Adrenal gland (tissue), 5 donors: ENCODE measurements at regions not wholly inside any gene's neighbourhood (a gene's known extent, or its start where the extent isn't known, plus 50 kb on each side); places are given as distances from the start of the nearest gene placed in this dataset.

Source experiments
- POLR2A ChIP-seq, 2 donors: fragments of 450-650 bp; IDR thresholded peaks; one replicate each; pipeline ENCODE4 v1.6.1; 2017; ENCODE audit warnings: antibody characterized with exemption in 2 of 2, mild to moderate bottlenecking in 2 of 2, moderate library complexity in 1 of 2
- TF ChIP-seq, protein P1 (sequence below), 6 experiments: fragments of 450-650 bp in 4 of 6; fragments of 200-600 bp in 2 of 6; sonication (generic) in 1 of 6; IDR thresholded peaks; 1 replicate in 5 of 6; 2 replicates in 1 of 6; pipeline versions ENCODE4 v1.5.1 to v1.8.0; 2016 to 2021; ENCODE audit warnings: antibody characterized with exemption in 6 of 6, mild to moderate bottlenecking in 2 of 6, moderate library complexity in 1 of 6
- donor health status: DM: no; HTN: no; CAD: no.

- TF ChIP-seq, protein P1, sequence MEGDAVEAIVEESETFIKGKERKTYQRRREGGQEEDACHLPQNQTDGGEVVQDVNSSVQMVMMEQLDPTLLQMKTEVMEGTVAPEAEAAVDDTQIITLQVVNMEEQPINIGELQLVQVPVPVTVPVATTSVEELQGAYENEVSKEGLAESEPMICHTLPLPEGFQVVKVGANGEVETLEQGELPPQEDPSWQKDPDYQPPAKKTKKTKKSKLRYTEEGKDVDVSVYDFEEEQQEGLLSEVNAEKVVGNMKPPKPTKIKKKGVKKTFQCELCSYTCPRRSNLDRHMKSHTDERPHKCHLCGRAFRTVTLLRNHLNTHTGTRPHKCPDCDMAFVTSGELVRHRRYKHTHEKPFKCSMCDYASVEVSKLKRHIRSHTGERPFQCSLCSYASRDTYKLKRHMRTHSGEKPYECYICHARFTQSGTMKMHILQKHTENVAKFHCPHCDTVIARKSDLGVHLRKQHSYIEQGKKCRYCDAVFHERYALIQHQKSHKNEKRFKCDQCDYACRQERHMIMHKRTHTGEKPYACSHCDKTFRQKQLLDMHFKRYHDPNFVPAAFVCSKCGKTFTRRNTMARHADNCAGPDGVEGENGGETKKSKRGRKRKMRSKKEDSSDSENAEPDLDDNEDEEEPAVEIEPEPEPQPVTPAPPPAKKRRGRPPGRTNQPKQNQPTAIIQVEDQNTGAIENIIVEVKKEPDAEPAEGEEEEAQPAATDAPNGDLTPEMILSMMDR (IDR thresholded peaks at IDR 0.05) = no peak
- no peak for TF ChIP-seq POLR2A (IDR thresholded peaks at IDR 0.05)
Observed at GRCh38 chr15:69700380-69700779, 247.8 kb downstream of the RPLP1 start.
